ENCODE measurements at regions not wholly inside any gene's neighbourhood (a gene's known extent, or its start where the extent isn't known, plus 50 kb on each side); places are given as distances from the start of the nearest gene placed in this dataset.

- 76 to 78% methylated on average over 2 of the region's 2 CpGs for WGBS, 2 donors
- ATAC-seq (ENCODE audit: low FRiP score in 2 of 2), result no peak
Measured at GRCh38 chr21:14736162-14736561, 190.0 kb upstream of the SAMSN1 start.

GRCh38 chr21:14734833-14735232 is 188.7 kb upstream of the SAMSN1 start:
- Histone ChIP-seq H3K27me3 (no peaks in the 10 kb centered on the region), H3K36me3 (no peaks in the 10 kb centered on the region), H3K27ac (no peak overlapping the region), H3K4me1 (peaks cover 0 to 5% (median 0%) of the 10 kb centered on the region in 4 donors), H3K9me3 (no peaks in the 10 kb centered on the region), H3K4me3 (no peak overlapping the region)
- TF ChIP-seq POLR2AphosphoS5 (IDR thresholded peaks at IDR 0.05) (no peak), CTCF (IDR thresholded peaks at IDR 0.05) (no peak), EP300 (IDR thresholded peaks at IDR 0.05) (no peak), POLR2A (IDR thresholded peaks at IDR 0.05) (no peak)
- ATAC-seq (ENCODE audit: low FRiP score in 2 of 2) (no peak), DNase-seq (no peak)
- 71 to 89% methylated on average over 2 of the region's 2 CpGs for WGBS, 2 donors

More at GRCh38 chr21:14736162-14736561, 190.0 kb upstream of the SAMSN1 start:
- TF ChIP-seq POLR2A (IDR thresholded peaks at IDR 0.05) (no peak), EP300 (IDR thresholded peaks at IDR 0.05) (no peak), CTCF (IDR thresholded peaks at IDR 0.05) (no peak), POLR2AphosphoS5 (IDR thresholded peaks at IDR 0.05) (no peak)
- no peaks in the 10 kb centered on the region for H3K9me3 ChIP-seq
- H3K4me3 ChIP-seq, result no peak overlapping the region
- H3K27ac ChIP-seq, result no peak overlapping the region
- no peaks in the 10 kb centered on the region for H3K36me3 ChIP-seq
- H3K27me3 ChIP-seq, result no peaks in the 10 kb centered on the region
- no peak for DNase-seq
- H3K4me1 ChIP-seq, result peaks cover 0 to 5% (median 0%) of the 10 kb centered on the region in 4 donors

GRCh38 chr21:14734191-14734590 is 188.1 kb upstream of the SAMSN1 start:
- no peak for DNase-seq
- Histone ChIP-seq H3K4me3 (no peak overlapping the region), H3K27me3 (no peaks in the 10 kb centered on the region), H3K36me3 (no peaks in the 10 kb centered on the region), H3K9me3 (no peaks in the 10 kb centered on the region), H3K27ac (no peak overlapping the region), H3K4me1 (peaks cover 0 to 5% (median 0%) of the 10 kb centered on the region in 4 donors)
- WGBS, 2 donors, result 69 to 77% methylated on average over 3 of the region's 3 CpGs
- no peak for ATAC-seq (ENCODE audit: low FRiP score in 2 of 2)
- TF ChIP-seq EP300 (IDR thresholded peaks at IDR 0.05) (no peak), POLR2A (IDR thresholded peaks at IDR 0.05) (no peak), CTCF (IDR thresholded peaks at IDR 0.05) (no peak), POLR2AphosphoS5 (IDR thresholded peaks at IDR 0.05) (no peak)

GRCh38 chr21:14725219-14725618 is 179.1 kb upstream of the SAMSN1 start:
- no peak for ATAC-seq (ENCODE audit: low FRiP score in 2 of 2)
- WGBS, 2 donors, result 97 to 98% methylated on average over 4 of the region's 4 CpGs
- H3K36me3 ChIP-seq, result no peaks in the 10 kb centered on the region

More at GRCh38 chr21:14725219-14725618, 179.1 kb upstream of the SAMSN1 start:
- Histone ChIP-seq H3K27me3 (no peaks in the 10 kb centered on the region), H3K9me3 (no peaks in the 10 kb centered on the region), H3K4me3 (no peak overlapping the region), H3K27ac (no peak overlapping the region), H3K4me1 (no peaks in the 10 kb centered on the region)
- TF ChIP-seq POLR2A (IDR thresholded peaks at IDR 0.05) (no peak), EP300 (IDR thresholded peaks at IDR 0.05) (no peak), POLR2AphosphoS5 (IDR thresholded peaks at IDR 0.05) (no peak), CTCF (IDR thresholded peaks at IDR 0.05) (no peak)
- DNase-seq, result no peak
